NOMO-1 (cell line): ENCODE measurements at regions not wholly inside any gene's neighbourhood (a gene's known extent, or its start where the extent isn't known, plus 50 kb on each side); places are given as distances from the start of the nearest gene placed in this dataset.

Experiments
- DNase-seq, 2 experiments: peaks; one replicate each; lab custom pipeline; 2025; ENCODE audit not compliant: unreplicated experiment in 2 of 2; lab: John Stamatoyannopoulos, UW

GRCh38 chr2:41785251-41786022, 262.4 kb upstream of the PKDCC start:
- DNase-seq = no peak

GRCh38 chr2:41791523-41791922, 256.3 kb upstream of the PKDCC start:
- DNase-seq = peak; percentile 12 to 82

- DNase-seq = no peak
Measured at GRCh38 chr2:41803361-41803760, 244.5 kb upstream of the PKDCC start.

- DNase-seq = no peak
Measured at GRCh38 chr2:41806286-41806685, 241.5 kb upstream of the PKDCC start.

GRCh38 chr2:41821167-41821566, 226.7 kb upstream of the PKDCC start:
- no peak for DNase-seq

GRCh38 chr2:41826921-41827320, 220.9 kb upstream of the PKDCC start:
- DNase-seq = no peak

- no peak for DNase-seq
Measured at GRCh38 chr2:41827354-41827971, 220.4 kb upstream of the PKDCC start.

- no peak for DNase-seq
Measured at GRCh38 chr2:41828052-41828643, 219.7 kb upstream of the PKDCC start.

GRCh38 chr2:41829052-41829451, 218.8 kb upstream of the PKDCC start:
- DNase-seq = no peak

- no peak for DNase-seq
Measured at GRCh38 chr2:41830600-41830999, 217.2 kb upstream of the PKDCC start.

GRCh38 chr2:41832218-41832617, 215.6 kb upstream of the PKDCC start:
- peak; percentile 5 to 54 for DNase-seq

GRCh38 chr2:41835401-41835800, 212.4 kb upstream of the PKDCC start:
- no peak for DNase-seq

GRCh38 chr2:41836948-41837347, 210.9 kb upstream of the PKDCC start:
- DNase-seq = peak; percentile 10 to 40

GRCh38 chr2:41837610-41838009, 210.2 kb upstream of the PKDCC start:
- DNase-seq = no peak

GRCh38 chr2:41840702-41841551, 206.9 kb upstream of the PKDCC start:
- peak; percentile 94 to 96 for DNase-seq

- DNase-seq = no peak
Measured at GRCh38 chr2:41846962-41847361, 200.9 kb upstream of the PKDCC start.

GRCh38 chr2:41847744-41848441, 199.9 kb upstream of the PKDCC start:
- no peak for DNase-seq

GRCh38 chr2:41851554-41851953, 196.3 kb upstream of the PKDCC start:
- no peak for DNase-seq

- no peak for DNase-seq
Measured at GRCh38 chr2:41853427-41854191, 194.2 kb upstream of the PKDCC start.

- DNase-seq = no peak
Measured at GRCh38 chr2:41854227-41854626, 193.6 kb upstream of the PKDCC start.
